ENCODE measurements at regions not wholly inside any gene's neighbourhood (a gene's known extent, or its start where the extent isn't known, plus 50 kb on each side); places are given as distances from the start of the nearest gene placed in this dataset.

DNA sequence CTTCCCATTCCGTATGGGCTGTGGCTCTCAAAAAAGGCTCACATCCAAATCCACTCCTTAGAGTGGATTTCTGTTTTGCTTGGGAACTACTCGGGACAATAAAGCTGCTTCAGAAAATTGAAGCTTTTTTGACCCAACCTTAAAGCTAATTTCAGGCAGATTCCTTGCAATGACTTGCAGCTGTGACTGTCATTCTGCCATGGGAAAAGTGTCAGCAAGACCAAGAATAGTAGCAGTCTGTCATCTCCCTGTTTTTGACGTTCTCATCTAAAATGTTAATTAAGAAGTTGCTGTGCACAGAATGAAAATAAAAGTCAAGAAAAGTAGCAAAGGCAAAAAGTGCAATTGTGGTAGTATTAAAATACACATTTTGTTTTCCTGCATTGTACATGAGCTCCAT lies 304.7 kb downstream of the COG6 start:
- H3K9me3 ChIP-seq (ENCODE audit: insufficient read depth, low read length), result no peaks in the 10 kb centered on the region
- H3K4me3 ChIP-seq (ENCODE audit: insufficient read depth, low read length, poor library complexity, severe bottlenecking), result no peak overlapping the region
- no peak for TF ChIP-seq EZH2phosphoT487 (conservative IDR thresholded peaks at IDR 0.05; ENCODE audit: low read length)
- TF ChIP-seq, protein P1, sequence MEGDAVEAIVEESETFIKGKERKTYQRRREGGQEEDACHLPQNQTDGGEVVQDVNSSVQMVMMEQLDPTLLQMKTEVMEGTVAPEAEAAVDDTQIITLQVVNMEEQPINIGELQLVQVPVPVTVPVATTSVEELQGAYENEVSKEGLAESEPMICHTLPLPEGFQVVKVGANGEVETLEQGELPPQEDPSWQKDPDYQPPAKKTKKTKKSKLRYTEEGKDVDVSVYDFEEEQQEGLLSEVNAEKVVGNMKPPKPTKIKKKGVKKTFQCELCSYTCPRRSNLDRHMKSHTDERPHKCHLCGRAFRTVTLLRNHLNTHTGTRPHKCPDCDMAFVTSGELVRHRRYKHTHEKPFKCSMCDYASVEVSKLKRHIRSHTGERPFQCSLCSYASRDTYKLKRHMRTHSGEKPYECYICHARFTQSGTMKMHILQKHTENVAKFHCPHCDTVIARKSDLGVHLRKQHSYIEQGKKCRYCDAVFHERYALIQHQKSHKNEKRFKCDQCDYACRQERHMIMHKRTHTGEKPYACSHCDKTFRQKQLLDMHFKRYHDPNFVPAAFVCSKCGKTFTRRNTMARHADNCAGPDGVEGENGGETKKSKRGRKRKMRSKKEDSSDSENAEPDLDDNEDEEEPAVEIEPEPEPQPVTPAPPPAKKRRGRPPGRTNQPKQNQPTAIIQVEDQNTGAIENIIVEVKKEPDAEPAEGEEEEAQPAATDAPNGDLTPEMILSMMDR (IDR thresholded peaks at IDR 0.05; ENCODE audit: insufficient read depth, low read length, poor library complexity, severe bottlenecking), result no peak
- H3K4me2 ChIP-seq (ENCODE audit: low read depth, low read length, poor library complexity, severe bottlenecking), result no peak overlapping the region
- no peaks in the 10 kb centered on the region for H3K36me3 ChIP-seq (ENCODE audit: low read length)
- no peaks in the 10 kb centered on the region for H3K79me2 ChIP-seq (ENCODE audit: insufficient read depth, low read length)
- no peak overlapping the region for H2AFZ ChIP-seq (ENCODE audit: low read depth, low read length, severe bottlenecking)
- no peaks in the 10 kb centered on the region for H3K27me3 ChIP-seq (ENCODE audit: low read length)
- H4K20me1 ChIP-seq (ENCODE audit: low read depth, low read length), result no peaks in the 10 kb centered on the region
- H3K9me2 ChIP-seq (replicated peaks; ENCODE audit: insufficient read depth, low read length), result no peaks in the 10 kb centered on the region
- no peak overlapping the region for H3K27ac ChIP-seq (ENCODE audit: low read depth, low read length)
- no peaks in the 10 kb centered on the region for H3F3A ChIP-seq (ENCODE audit: insufficient read depth)
- H3K9ac ChIP-seq (ENCODE audit: low read length), result no peak overlapping the region

DNA sequence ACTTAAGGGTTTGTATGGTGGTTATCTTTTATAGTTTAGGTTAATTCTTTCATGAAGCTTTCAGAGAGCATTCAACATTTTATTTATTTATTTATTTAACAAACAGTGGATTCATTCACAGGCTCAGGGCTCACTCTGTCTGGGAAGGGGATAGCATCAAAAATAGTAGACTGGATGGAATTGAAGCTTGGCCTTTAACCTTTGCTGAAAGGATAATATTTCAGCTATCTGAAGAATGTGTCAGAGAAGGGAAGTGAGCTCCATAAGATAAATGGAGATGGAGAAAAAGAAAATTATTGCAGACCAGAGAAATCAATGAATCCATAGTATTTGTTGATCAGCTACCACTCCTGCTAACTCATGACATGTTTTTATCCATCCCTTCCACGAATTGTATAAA lies 305.6 kb downstream of the COG6 start:
- Histone ChIP-seq H3K9me2 (replicated peaks; ENCODE audit: insufficient read depth, low read length) (no peaks in the 10 kb centered on the region), H4K20me1 (ENCODE audit: low read depth, low read length) (no peaks in the 10 kb centered on the region), H3K9me3 (ENCODE audit: insufficient read depth, low read length) (no peaks in the 10 kb centered on the region), H3K27me3 (ENCODE audit: low read length) (no peaks in the 10 kb centered on the region), H3F3A (ENCODE audit: insufficient read depth) (no peaks in the 10 kb centered on the region), H3K36me3 (ENCODE audit: low read length) (no peaks in the 10 kb centered on the region), H3K79me2 (ENCODE audit: insufficient read depth, low read length) (no peaks in the 10 kb centered on the region), H2AFZ (ENCODE audit: low read depth, low read length, severe bottlenecking) (no peak overlapping the region), H3K9ac (ENCODE audit: low read length) (no peak overlapping the region), H3K4me3 (ENCODE audit: insufficient read depth, low read length, poor library complexity, severe bottlenecking) (no peak overlapping the region), H3K27ac (ENCODE audit: low read depth, low read length) (no peak overlapping the region), H3K4me2 (ENCODE audit: low read depth, low read length, poor library complexity, severe bottlenecking) (no peak overlapping the region)
- TF ChIP-seq, protein P1 (IDR thresholded peaks at IDR 0.05; ENCODE audit: insufficient read depth, low read length, poor library complexity, severe bottlenecking), result no peak
- no peak for TF ChIP-seq EZH2phosphoT487 (conservative IDR thresholded peaks at IDR 0.05; ENCODE audit: low read length)

DNA sequence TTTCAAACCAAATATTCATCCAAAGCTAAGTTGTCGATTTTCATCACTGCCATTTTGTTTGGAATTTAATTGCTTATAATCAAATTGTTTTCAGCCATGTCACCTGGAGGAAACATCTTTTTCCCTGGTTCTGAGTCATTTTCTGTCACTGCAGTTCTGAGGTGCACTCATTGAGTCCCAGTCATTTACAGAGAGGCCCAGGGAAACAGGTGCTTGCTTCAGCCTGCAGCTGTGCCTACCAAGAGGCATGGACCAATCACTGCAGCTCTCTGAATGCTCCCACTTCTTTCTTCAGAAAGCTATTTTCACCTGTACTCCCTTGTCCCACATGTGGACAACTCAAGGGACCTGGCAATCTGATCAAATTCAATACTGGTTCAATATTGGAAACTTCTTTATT lies 308.1 kb downstream of the COG6 start:
- Histone ChIP-seq H2AFZ (ENCODE audit: low read depth, low read length, severe bottlenecking) (no peak overlapping the region), H4K20me1 (ENCODE audit: low read depth, low read length) (no peaks in the 10 kb centered on the region), H3K36me3 (ENCODE audit: low read length) (no peaks in the 10 kb centered on the region), H3K4me3 (ENCODE audit: insufficient read depth, low read length, poor library complexity, severe bottlenecking) (no peak overlapping the region), H3K79me2 (ENCODE audit: insufficient read depth, low read length) (no peaks in the 10 kb centered on the region), H3K9me2 (replicated peaks; ENCODE audit: insufficient read depth, low read length) (no peaks in the 10 kb centered on the region), H3K27ac (ENCODE audit: low read depth, low read length) (no peak overlapping the region), H3K9me3 (ENCODE audit: insufficient read depth, low read length) (no peaks in the 10 kb centered on the region), H3K4me2 (ENCODE audit: low read depth, low read length, poor library complexity, severe bottlenecking) (no peak overlapping the region), H3K27me3 (ENCODE audit: low read length) (no peaks in the 10 kb centered on the region), H3K9ac (ENCODE audit: low read length) (no peak overlapping the region), H3F3A (ENCODE audit: insufficient read depth) (no peaks in the 10 kb centered on the region)
- TF ChIP-seq, protein P1 (IDR thresholded peaks at IDR 0.05; ENCODE audit: insufficient read depth, low read length, poor library complexity, severe bottlenecking), result no peak
- TF ChIP-seq EZH2phosphoT487 (conservative IDR thresholded peaks at IDR 0.05; ENCODE audit: low read length), result no peak

Measured in SU-DHL-6 (cell line).